Smooth muscle cell of the brain vasculature (primary cell): ENCODE measurements at regions not wholly inside any gene's neighbourhood (a gene's known extent, or its start where the extent isn't known, plus 50 kb on each side); places are given as distances from the start of the nearest gene placed in this dataset.
"Not testable (repeated sequence)": the region's sequence is repeated elsewhere in the genome, so short reads cannot be mapped to it uniquely, and the experiment has no call there.

Experiments
- DNase-seq: peaks from one replicate; pipeline ENCODE4 v3.0.0-alpha.2; 2012; ENCODE audit warnings: low read depth, low spot score

DNA sequence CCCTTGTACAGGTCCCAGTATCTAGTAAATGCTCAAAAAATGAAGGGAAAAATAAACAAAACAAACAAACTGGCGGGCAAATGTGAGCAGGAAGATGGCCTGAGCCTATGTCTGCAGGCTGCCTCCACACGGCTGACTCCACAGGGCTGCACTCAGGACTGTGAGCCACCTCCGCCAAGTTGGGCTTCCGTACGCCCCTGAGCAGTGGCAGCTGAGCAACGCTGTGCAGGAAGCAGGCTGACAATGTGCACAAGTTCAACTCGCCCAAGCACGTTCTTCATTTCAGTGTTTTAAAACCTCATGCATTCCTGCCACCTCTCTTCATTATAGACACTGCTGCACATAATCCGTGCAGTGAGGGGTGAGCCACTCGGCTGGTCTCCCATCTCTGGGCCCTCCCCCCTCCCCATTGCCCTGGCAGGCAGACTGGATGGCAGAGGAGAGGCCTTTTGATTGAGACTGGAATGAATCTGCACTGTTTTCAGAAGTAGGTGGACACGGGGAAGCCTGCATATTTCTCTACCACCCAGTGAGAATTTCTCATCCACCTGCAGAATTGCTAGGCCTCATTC, 915.3 kb downstream of the UQCRFS1 start:
- no peak for DNase-seq

GRCh38 chr19:28297036-28297435, 915.9 kb downstream of the UQCRFS1 start:
- no peak for DNase-seq

- DNase-seq = no peak
Observed at GRCh38 chr19:28296506-28296905, 916.4 kb downstream of the UQCRFS1 start.

- DNase-seq = not testable (repeated sequence)
Observed at GRCh38 chr19:28294975-28295374, 918.0 kb downstream of the UQCRFS1 start.

DNA sequence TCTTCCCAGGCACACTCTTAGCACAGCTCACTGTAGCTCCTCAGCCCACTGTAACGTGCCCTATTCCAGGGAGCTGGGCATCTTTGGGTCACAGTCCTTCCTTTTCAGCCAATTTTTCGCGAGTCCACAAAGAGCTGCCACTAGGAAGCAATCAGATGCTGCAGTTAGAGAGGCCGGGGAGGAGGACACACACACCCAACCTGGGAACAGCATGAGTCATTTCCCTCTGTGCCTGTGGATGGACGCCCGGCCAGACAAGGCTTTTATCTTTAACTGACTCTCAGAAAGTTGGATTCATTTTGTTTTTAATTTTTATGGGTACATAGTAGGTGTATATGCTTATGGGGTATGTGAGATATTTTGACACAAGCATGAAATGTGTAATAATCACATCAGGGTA, 918.6 kb downstream of the UQCRFS1 start:
- DNase-seq = no peak

DNA sequence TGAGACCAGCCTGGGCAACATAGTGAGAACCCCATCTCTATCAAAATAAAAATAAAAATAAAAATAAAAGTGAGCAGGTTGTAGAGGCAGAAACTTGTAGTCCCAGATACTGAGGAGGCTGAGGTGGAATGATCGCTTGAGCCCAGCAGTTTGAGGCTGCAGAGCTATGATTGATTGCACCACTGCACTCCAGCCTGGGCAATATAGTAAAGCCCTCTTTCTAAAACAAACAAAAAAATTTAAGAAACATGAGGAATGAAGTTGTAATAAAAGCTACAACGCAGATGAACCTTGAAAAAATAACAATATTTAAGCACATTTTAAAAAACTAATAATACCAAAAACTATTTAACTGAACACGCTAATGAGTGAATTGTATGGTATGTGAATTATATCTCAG, 919.3 kb downstream of the UQCRFS1 start:
- no peak for DNase-seq

DNA sequence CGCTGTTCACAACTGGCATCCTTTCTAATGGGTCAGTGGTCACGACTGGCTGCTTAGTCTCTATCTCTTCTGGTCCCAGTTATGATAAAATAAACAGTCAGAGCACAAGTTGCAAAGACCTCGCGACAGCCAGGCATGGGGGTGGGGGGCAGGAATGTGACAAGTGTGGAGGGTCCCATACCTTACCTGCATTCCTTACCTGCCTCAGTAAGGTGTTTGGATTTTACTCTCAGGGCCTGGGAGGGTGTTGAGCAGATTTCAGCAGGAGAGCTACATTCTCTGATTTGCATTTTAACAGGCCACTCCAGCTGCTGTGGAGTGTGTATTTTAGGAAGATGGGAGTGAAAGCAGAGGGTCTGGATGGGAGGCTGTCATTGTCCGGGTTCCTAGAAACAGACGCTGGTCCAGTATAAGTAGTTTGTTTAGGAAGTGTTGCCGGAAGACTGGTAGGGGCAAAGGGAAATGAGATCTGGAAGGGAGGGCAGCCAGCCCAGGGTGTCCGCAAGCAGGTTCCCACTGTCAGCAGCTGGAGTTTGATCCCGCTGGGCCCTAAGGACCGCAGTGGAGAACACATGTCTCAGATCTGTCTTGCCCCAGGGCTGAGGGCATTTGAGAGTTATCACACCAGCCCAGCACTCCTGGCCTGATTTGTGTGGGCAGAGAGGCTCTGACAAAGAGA, 920.0 kb downstream of the UQCRFS1 start:
- DNase-seq = no peak

- no peak for DNase-seq
Observed at GRCh38 chr19:28291874-28292273, 921.1 kb downstream of the UQCRFS1 start.

- DNase-seq = no peak
Observed at GRCh38 chr19:28290963-28291657, 921.8 kb downstream of the UQCRFS1 start.

DNA sequence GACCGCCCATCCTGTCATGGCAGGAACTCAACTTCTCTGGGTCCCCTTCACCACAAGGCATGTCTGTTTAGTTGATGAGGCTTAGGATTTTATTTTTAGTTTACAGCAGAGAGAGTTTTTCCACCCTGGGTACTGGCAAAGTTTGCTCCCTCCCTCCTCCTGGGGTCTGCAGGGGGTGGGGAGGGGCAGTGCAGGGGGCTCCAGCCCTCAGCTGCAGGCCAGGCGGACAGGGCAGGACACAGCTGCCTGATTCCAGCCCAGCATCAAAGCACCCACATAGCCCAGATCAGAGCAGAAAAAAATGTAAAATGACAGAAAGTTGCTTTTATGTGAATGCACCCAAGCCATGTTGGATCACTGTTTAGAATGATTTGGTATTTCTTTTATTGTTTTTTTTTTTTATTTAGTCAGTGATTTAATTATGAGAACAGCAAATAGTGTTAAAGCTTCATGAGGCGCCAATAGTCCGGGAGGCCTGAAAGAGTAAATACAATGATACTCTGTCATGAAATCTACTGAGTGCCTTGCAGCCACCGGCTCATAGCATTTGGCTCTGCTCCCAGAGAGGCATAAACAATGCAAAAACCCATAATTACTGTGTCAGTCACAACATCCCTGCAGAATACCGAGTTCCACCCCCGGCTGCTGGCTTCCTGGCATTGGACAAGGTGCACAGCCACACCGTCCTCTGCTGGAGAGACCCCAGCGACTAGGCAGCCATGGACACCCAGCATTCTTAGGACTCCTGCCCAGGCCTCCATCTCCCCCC, 923.5 kb downstream of the UQCRFS1 start:
- no peak for DNase-seq

DNA sequence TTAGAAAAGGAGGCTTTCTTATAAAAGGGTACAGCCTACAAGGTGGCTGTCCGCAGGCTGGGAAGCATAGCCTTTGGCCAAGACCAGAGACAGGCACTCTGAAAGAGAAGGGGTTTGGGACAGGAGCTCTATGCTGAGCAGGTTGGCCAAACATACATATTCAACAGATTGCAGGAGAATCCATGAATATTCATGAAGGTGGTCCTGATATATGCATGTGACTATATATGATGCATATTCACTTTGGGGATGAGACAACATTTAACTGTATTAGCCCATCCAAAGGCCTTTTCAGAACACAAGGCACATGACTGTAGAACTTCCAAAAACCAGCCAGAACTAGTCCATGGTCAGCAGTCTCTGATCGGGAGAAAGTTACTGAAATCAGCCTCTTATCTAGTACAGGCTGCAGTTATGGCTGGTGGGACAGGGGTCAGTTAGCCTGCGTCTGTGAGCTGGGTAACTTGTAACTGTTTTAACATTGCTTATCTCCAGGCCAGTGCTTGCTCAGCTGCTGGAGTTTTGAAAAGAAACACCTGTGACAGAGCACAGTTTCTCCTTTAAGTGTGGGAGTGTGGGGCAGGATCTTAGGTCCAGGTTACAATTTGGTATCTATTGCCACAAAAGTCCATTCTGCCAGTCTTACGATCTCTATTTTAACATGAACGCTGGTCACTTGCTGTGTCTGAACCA, 924.2 kb downstream of the UQCRFS1 start:
- DNase-seq = no peak

GRCh38 chr19:28285917-28286316, 927.0 kb downstream of the UQCRFS1 start:
- no peak for DNase-seq

- no peak for DNase-seq
Observed at GRCh38 chr19:28285078-28285477, 927.9 kb downstream of the UQCRFS1 start.

GRCh38 chr19:28284389-28284788, 928.6 kb downstream of the UQCRFS1 start:
- no peak for DNase-seq

DNA sequence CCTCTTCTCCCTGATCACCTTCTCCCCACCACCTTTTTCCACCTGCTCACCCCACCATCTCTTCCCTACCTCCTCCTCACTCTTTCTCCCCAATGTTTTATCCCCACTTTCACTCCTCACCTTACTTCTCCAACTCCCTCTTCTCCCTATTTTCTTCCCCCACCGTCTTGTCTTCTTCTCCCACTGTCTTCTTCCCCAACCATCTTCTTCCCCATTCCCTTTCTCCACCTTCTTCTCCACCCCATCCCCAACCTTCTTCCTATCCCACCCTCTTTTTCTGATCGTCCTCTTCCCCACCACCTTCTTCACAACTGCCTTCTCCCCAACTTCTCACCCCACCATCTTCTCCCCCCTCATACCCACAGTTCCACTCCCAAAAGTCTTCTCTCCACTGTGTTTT, 929.4 kb downstream of the UQCRFS1 start:
- no peak for DNase-seq

DNA sequence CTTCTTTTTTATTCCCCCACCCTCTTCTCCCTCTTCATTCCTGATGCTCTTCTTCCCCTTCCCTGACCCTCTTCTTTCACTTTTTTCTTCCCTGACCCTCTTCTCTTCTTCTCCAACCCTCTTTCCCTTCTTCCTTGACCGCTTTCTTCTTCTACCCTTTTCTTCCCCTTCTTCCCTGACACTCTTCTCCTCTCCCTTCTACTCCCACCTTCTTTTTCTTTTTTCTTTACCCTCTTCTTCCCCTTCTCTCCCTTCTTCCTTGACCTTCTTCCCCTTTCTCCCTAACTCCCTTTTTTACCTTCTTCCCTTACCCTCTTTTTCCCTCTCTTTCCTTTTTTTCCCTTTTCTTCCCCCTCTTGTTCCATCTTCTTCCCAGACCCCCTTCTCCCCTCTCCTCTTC, 931.3 kb downstream of the UQCRFS1 start:
- DNase-seq = no peak

DNA sequence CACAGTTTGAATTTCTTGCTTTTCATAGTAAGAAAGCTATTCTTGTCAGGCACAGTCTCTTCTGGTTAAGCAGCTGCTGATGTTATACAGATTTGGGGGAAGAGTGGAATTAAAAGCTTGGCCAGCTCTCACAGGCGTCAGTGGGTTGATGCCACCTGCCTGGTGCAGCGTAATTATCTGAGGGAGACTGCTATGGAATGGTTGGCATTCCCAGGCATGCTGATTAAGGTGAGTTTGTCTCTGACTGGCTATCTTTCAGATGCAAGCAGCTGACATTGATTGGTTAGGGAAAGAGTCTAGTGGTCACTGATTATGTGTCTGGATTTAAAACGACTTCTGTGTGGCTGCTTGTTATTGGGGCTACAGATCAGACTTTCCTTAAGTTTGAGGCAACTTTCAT, 948.4 kb downstream of the UQCRFS1 start:
- no peak for DNase-seq

DNA sequence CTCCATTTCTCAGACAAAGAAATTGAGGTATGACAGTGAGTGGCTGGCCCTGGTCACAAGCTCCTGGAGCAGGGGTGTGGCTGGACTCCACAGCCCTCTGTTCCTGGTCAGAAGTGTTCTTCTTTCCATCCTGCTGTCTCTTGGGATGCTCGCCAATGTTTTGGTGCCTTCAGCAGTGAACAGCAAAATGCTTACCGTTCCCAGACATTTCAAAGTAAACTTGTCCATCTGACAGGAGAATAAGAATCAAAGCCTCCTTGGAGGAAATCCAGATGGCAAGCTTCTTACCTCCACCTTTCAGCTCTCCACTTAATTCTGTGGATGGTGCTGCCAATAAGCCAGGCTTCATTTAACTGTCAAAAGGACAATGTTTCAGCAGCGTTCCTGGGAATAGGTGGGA, 954.1 kb downstream of the UQCRFS1 start:
- DNase-seq = no peak

DNA sequence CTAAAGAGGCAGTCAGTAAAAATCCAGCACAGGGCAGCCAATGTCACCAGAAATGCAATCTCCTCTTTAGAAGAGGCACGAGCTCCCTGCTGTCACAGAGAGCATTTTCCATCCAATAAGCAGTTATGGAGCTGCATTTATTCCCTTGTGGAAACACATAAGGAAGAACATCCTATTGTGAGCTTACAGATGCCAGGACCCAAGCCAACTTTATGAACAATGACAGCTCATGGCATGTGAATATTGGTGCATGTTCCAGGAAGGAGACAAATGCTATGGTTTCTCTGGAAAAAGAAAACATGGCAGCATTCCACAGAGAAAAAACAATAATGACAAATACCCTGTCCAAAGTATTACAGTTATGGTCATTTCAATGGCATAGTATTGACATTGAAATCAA, 955.6 kb downstream of the UQCRFS1 start:
- DNase-seq = no peak

- DNase-seq = no peak
Observed at GRCh38 chr19:28247243-28247642, 965.7 kb downstream of the UQCRFS1 start.

- DNase-seq = no peak
Observed at GRCh38 chr19:28245937-28246336, 967.0 kb downstream of the UQCRFS1 start.

GRCh38 chr19:28244966-28245365, 968.0 kb downstream of the UQCRFS1 start:
- DNase-seq = no peak
